NCI-H2227 (cell line): ENCODE measurements at regions not wholly inside any gene's neighbourhood (a gene's known extent, or its start where the extent isn't known, plus 50 kb on each side); places are given as distances from the start of the nearest gene placed in this dataset.

Source experiments
- DNase-seq: peaks from one replicate; lab custom pipeline; 2025; ENCODE audit not compliant: unreplicated experiment; lab: John Stamatoyannopoulos, UW

DNA sequence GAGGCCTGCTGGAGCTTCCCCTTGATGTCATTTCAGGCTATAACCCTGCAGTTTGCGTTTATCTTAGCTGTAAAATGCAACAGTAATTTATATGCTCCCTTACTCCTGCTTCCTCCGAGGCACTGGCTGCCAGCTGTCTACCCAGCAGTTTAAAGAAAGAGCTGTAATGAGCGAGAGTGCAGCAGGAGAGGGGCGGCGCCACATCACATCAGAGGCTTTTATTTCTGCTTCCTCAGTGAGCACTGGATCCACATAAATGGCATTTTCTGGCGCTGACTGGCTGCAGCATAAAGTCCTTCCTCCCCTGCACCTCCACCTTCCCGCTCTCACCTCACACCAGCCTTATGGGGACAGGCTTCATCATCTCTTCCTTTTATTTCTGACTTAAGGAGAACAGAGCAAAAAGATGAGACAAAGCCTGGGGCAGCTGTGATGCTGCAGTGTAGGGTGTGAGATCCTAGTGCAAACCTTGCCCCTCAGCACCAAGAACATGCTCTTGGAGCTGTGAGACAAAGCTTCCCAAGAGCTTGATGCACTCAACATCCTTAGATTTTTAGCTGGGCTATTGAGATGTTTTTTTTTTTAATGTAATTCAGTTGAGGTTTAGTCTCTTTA is 829.6 kb upstream of the ZNF608 start:
- DNase-seq, result peak; percentile 79

DNA sequence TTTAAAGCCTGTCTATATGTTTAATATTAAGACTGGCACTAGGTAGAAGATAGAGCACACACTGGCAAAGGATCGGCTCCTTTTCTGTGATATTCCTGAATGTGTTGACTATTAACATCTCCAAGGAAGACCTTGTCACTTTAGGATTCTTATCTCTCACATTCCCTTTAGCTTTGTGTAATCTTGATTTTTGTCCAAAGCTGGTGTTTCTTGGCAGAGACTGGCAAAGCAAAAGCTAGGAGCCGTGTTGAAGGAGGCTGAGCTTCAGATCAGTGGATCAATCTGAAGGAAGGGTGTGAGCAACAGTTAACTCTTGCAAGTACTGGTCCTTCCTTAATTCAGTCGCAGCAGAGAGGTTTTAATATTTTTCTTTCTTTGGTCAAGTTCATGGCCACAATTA is 830.4 kb upstream of the ZNF608 start:
- DNase-seq, result no peak

- no peak for DNase-seq
Observed at GRCh38 chr5:125578551-125578950, 832.1 kb upstream of the ZNF608 start.

DNA sequence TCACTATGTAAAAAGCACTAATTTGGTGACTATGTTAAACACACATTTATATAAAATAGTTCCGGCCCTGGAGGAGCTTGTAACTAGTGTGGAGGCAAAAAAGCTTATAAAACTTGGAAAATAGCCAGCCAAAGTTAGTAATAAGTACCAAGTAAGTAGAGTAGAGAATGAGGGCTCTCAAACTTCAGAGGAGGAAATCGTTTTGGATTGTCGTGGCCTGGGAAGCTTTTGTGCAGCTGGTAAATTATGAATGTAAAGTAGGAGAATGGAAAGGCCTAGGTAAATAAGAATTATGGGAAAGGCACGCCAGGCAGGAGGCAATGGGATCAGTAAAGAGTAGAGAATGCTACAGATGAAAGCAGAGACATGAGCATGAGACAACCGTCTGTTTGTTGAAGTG is 832.7 kb upstream of the ZNF608 start:
- no peak for DNase-seq

DNA sequence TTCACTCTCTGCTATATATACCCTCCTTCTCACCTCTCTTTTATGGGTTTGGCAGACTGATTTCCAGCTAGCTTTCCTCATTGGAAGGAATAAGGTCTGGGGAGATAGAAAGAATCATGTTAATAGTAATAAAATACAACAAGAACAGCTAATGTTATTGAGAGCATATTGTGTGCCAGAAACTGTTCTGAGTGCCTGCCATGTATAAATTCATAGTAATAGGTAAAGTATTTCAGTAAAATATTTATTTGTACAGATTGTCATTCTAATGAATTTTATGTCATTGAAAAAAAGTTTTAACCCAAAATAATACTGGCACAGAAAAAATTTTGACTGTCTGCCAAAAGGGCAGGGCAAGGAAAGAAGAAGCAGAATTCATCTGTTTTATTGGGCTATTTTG is 834.9 kb upstream of the ZNF608 start:
- DNase-seq, result no peak

DNA sequence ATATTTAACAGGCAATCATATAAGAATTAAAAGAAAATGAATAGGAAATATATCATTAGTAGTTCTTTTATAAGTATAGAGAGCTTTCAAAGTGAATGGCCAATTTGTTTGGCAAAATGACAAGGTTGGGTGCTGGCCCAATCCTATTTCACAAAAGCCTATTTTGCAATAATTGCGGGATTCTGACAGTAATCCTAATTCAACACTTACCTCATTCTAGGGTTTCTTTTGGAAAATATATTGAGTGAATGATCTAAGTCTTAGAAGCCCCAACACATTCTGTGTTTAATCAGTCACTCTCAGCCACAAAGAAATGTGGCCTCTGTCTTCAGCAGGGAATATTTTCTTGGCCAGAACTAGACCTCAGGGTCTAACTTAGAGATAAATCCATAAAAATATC is 835.9 kb upstream of the ZNF608 start:
- DNase-seq, result no peak

DNA sequence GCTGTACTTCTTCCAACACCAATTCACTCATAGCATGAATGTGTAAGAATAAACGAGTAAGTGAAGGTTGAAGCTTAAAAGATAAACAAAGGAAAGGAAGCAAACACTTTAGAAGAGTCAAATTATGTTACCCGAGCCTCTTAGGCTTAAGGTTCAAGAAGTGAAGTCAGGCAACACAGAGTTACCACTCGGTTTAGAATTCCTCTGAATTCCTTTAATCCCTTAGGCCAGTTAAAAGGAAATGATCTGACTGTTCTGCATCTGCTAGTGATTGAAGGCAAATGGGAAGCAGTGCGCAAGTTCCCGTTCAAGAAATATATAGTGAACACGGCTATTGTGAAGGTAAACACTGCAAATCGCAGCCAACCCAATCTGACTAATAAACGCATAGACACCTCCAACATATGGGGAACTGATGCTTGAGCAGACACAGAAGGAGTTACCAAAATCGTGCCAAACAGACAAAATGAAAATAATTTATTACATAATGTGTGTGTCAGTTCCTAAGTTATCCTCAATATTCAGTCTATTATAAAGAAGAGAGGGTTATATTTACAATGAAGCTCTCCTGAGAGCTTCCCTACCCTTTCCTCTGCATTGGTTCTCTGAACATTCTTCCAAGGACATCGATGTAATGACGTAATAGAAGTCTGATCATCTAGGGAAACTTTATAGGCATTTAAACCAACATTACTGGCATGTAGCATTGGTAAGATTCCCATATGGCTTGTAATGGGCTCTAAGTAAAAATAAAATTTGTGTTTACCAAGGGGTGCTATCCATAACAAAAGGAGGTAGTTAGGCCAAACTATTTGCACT is 837.1 kb upstream of the ZNF608 start:
- DNase-seq, result no peak

GRCh38 chr5:125584140-125584520 is 837.7 kb upstream of the ZNF608 start:
- DNase-seq, result no peak

DNA sequence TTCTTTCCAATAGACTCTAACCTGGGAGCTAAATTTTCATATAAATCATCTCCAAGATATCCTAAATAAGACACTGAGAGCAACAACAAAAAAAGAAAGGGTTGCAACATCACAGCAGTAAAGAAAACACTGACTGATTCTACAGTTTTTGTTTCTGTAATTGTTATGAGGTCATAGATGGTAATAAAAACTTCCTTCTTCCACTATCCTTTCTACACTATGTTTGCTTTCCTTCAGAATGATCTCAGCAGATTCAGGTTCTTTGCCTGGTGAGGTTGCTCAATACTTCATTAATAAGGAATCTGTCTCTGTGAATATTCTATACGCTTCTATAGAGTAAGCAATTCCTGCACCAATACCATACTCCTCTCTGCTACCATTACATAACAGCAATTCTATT is 835.6 kb upstream of the GRAMD2B start:
- no peak for DNase-seq

DNA sequence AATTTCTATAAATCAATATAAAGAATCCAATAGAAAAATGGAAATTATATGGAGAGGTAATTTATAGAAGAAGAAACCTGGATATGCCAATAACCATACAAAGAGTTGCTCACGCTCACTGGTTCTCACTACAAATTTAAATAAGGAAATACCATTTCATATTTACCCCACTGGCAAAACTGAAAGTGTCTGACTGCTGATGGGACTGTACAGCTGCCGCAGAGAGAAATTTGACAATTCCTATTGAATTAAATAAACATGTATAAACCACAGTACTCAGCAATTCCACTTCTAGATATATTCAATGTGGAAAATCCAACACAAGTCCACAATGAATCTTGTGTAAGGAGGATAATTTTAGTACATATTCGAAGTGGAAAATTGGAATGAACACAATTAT is 830.4 kb upstream of the GRAMD2B start:
- DNase-seq, result no peak

DNA sequence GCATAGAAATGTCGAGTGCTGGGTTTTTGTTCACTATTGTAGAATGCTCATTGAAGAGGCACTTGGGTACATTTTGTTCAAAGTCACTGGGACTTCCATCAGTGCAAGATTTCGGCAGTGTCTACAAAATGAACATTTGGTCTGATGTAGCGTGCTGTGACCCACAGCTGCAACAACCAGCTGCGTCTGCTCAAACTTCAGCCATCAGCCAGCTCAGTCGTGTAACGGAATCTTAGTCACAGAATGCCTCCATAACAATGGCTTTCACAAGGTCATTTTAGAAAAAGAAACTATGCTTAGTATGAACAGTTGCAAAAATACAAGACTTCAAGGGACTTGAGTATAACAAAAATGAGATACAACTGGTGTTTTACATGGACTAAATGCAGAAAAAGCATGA is 828.1 kb upstream of the GRAMD2B start:
- no peak for DNase-seq

GRCh38 chr5:125595845-125596244 is 827.4 kb upstream of the GRAMD2B start:
- no peak for DNase-seq

GRCh38 chr5:125597338-125597737 is 825.9 kb upstream of the GRAMD2B start:
- no peak for DNase-seq

DNA sequence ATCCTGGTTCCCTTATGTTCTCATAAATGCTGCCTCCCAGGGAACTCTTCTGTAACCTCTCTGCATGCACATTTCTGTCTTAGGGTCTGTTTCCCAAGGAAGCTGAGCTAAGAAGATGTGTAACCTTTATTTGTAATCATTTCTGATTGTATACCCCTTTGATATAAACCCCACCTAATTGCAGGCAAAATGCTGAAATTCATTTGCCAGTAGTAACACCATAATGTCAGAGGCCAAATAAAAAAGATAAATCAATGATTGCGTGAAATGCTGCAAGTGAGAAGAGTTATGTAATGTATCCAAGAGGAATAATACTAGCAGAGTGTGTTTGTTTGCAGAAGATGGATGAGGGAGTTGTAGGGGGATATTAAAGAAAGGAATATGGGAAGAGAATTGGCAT is 822.6 kb upstream of the GRAMD2B start:
- DNase-seq, result no peak

- DNase-seq, result no peak
Observed at GRCh38 chr5:125602184-125602583, 821.0 kb upstream of the GRAMD2B start.

DNA sequence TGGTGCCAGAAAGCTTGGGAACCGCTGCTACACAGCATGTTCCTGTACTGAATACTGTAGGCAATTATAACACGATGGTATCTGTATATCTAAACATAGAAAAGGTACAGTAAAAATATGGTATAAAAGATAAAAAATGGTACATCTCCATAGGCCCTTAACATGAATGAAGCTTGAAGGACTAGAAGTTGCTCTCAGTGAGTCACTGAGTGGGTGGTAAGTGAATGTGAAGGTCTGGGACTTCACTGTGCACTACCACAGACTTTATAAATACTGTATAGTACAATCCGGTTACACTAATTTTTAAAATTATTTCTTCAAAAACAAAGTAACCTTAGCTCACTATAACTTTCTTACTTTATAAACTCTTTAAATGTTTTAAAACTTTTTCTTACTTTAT is 819.9 kb upstream of the GRAMD2B start:
- DNase-seq, result no peak

- DNase-seq, result no peak
Observed at GRCh38 chr5:125604104-125604503, 819.1 kb upstream of the GRAMD2B start.

GRCh38 chr5:125607018-125607417 is 816.2 kb upstream of the GRAMD2B start:
- DNase-seq, result no peak

GRCh38 chr5:125609011-125609410 is 814.2 kb upstream of the GRAMD2B start:
- no peak for DNase-seq

GRCh38 chr5:125610892-125611291 is 812.3 kb upstream of the GRAMD2B start:
- DNase-seq, result no peak

GRCh38 chr5:125611541-125611940 is 811.7 kb upstream of the GRAMD2B start:
- no peak for DNase-seq

DNA sequence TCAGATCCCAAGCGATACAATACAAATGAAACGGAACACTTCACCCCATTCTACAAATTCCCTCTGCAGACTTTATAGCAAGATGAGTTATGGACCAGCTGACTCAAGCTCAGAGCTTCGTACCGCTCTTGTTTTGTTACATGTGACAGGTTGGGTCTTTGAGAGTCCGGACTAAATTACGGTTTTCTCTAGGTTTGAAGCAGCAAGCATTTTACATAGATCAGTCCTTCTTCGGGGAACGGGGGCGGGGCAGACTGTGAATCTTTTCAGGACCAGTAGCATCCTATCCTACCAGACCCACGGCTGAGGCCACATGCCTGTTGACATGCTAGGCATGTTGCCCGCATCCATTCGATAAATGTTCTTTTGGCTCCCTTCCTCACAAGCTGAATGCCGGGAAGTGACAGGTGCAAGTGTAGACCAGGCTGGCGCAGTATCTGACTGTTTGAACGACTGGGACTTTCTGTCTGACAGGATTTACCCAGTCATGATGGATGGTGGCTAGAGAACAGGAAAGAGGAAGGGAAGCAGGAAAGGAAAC is 811.0 kb upstream of the GRAMD2B start:
- DNase-seq, result peak; percentile 42

DNA sequence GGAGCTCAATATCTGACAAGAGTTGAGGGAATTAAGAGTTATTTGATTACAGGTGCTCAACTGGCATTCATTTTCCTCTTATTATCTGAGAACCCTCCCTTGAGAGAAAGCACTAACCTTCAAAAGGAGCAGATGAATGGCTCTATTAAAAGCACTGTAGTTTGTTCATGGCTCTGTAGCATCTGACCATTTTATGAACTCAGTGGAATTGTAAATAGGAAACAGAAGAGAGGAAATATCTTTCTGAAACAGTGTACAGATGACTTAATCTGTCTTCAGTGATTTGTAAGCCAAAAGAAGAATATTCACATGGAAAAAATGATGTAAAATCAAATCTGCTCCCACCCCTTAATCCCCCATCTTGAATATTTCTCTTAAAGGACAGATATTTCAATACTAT is 810.4 kb upstream of the GRAMD2B start:
- DNase-seq, result peak; percentile 42
